ENCODE measurements at regions not wholly inside any gene's neighbourhood (a gene's known extent, or its start where the extent isn't known, plus 50 kb on each side); places are given as distances from the start of the nearest gene placed in this dataset.
"Not testable (repeated sequence)": the region's sequence is repeated elsewhere in the genome, so short reads cannot be mapped to it uniquely, and the experiment has no call there.

DNA sequence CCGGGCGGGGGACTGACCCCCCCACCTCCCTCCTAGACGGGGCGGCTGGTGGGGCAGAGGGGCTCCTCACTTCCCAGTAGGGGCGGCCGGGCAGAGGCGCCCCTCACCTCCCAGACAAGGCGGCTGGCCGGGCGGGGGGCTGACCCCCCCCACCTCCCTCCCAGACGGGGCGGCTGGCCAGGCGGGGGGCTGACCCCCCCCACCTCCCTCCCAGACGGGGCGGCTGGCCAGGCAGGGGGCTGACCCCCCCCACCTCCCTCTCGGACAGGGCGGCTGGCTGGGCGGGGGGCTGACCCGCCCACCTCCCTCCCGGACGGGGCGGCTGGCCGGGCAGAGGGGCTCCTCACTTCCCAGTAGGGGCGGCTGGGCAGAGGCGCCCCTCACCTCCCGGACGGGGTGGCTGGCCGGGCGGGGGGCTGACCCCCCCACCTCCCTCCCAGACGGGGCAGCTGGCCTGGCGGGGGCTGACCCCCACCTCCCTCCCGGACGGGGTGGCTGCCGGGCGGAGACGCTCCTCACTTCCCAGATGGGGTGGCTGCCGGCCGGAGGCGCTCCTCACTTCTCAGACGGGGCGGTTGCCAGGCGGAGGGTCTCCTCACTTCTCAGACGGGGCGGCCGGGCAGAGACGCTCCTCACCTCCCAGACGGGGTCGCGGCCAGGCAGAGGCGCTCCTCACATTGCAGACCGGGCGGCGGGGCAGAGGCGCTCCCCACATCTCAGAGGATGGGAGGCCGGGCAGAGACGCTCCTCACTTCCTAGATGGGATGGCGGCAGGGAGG lies 71.4 kb upstream of the LRPPRC start:
- TF ChIP-seq EZH2 (IDR thresholded peaks at IDR 0.05; ENCODE audit: insufficient read depth, poor library complexity, severe bottlenecking); EZH2phosphoT487 (IDR thresholded peaks at IDR 0.05; ENCODE audit: insufficient read depth, low read depth): not testable (repeated sequence)
